A549 (cell line): ENCODE measurements at regions not wholly inside any gene's neighbourhood (a gene's known extent, or its start where the extent isn't known, plus 50 kb on each side); places are given as distances from the start of the nearest gene placed in this dataset.

Source experiments
- ATAC-seq, 2 experiments: fragments of 200-7000 bp in 1 of 2; fragments of >200 bp in 1 of 2; cut with Nextera tagmentation in 1 of 2; cut with Tn5 transposase in 1 of 2; 3 replicates each; pipeline versions ENCODE4 v1.8.0 to v1.9.1; 2018 to 2020; ENCODE audit warnings: mild to moderate bottlenecking in 1 of 2, moderate library complexity in 1 of 2
- CTCF ChIA-PET: fragments of 300-600 bp; sonication (Branson Sonifier 250); formaldehyde crosslinking; extraction: SDS; loops from one replicate; lab custom pipeline; 2021; ENCODE audit warnings: antibody characterized with exemption, inconsistent platforms; lab: Yijun Ruan, JAX
- POLR2A ChIA-PET: fragments of 350-600 bp; formaldehyde crosslinking; extraction: SDS; loops from one replicate; lab custom pipeline; 2021; ENCODE audit warnings: antibody characterized with exemption, inconsistent platforms; lab: Yijun Ruan, JAX
- DNase-seq, 2 experiments: peaks; one replicate each; pipeline versions ENCODE4 v3.0.0 to v3.0.0-alpha.2; 2011 to 2016; ENCODE audit warnings: low read depth in 1 of 2, low spot score in 1 of 2
- FAIRE-seq: peaks from 2 replicates; lab custom pipeline; 2011; peaks lifted over from hg19 to GRCh38; lab: Jason Lieb, UNC
- H3K27ac ChIP-seq, 2 experiments: fragments of >200 bp; sonication (Bioruptor Twin); formaldehyde crosslinking; 3 replicates each; pipeline ENCODE4 v1.5.1; 2016 to 2017
- H3K4me1 ChIP-seq: fragments of >200 bp; sonication (Bioruptor Twin); formaldehyde crosslinking; 3 replicates; pipeline ENCODE4 v1.6.1; 2016
- H3K4me2 ChIP-seq: fragments of >200 bp; sonication (Bioruptor Twin); formaldehyde crosslinking; 3 replicates; pipeline ENCODE4 v1.6.1; 2016
- H3K4me3 ChIP-seq: fragments of >200 bp; sonication (Bioruptor Twin); formaldehyde crosslinking; 3 replicates; pipeline ENCODE4 v1.5.1; 2016
- H3K9me3 ChIP-seq: fragments of >200 bp; sonication (Bioruptor Twin); formaldehyde crosslinking; 3 replicates; pipeline ENCODE4 v1.6.1; 2016
- ATOH8 ChIP-seq: fragments of 250-450 bp; sonication (Bioruptor Pico); IDR thresholded peaks from 2 replicates; pipeline ENCODE4 v1.5.0; 2020; ENCODE audit warnings: low read depth, mild to moderate bottlenecking, moderate library complexity
- BCL3 ChIP-seq: fragments of >200 bp; sonication (Bioruptor Twin); formaldehyde crosslinking; IDR thresholded peaks from 3 replicates; pipeline ENCODE4 v1.6.1; 2016
- BHLHE40 ChIP-seq: IDR thresholded peaks from 2 replicates; pipeline ENCODE4 v1.6.1; 2012; ENCODE audit warnings: low read depth, low read length, inconsistent platforms
- CBX2 ChIP-seq: fragments of 200-600 bp; sonication (generic); IDR thresholded peaks from 2 replicates; pipeline ENCODE4 v1.6.1; 2016; ENCODE audit warnings: low read depth, mild to moderate bottlenecking, borderline replicate concordance
- CBX8 ChIP-seq: fragments of 200-600 bp; sonication (generic); IDR thresholded peaks from 2 replicates; pipeline ENCODE4 v1.6.1; 2016
- CEBPB ChIP-seq, 2 experiments: fragments of >200 bp in 1 of 2; sonication (Bioruptor Twin) in 1 of 2; formaldehyde crosslinking in 1 of 2; IDR thresholded peaks; 2 replicates each; pipeline ENCODE4 v1.6.1; 2012 to 2016
- CHD2 ChIP-seq: fragments of 150-350 bp; IDR thresholded peaks from 2 replicates; pipeline ENCODE4 v1.6.1; 2014; ENCODE audit warnings: low read length; ENCODE audit not compliant: partially characterized antibody
- CHD4 ChIP-seq: fragments of 200-600 bp; sonication (generic); IDR thresholded peaks from 2 replicates; pipeline ENCODE4 v1.6.1; 2016; ENCODE audit warnings: antibody characterized with exemption, mild to moderate bottlenecking, borderline replicate concordance
- EHMT2 ChIP-seq: fragments of 200-600 bp; sonication (generic); IDR thresholded peaks from 2 replicates; pipeline ENCODE4 v1.6.1; 2016; ENCODE audit warnings: antibody characterized with exemption, low read depth, mild to moderate bottlenecking, moderate library complexity
- ESRRA ChIP-seq: fragments of 150-350 bp; IDR thresholded peaks from 2 replicates; pipeline ENCODE4 v1.6.1; 2014; ENCODE audit warnings: mild to moderate bottlenecking, low read length, borderline replicate concordance
- FOSL2 ChIP-seq, 2 experiments: fragments of 450-650 bp in 1 of 2; fragments of >200 bp in 1 of 2; sonication (Bioruptor Twin) in 1 of 2; formaldehyde crosslinking; IDR thresholded peaks; 2 replicates each; pipeline versions ENCODE4 v1.5.0 to v1.6.1; 2016 to 2020; ENCODE audit warnings: mild to moderate bottlenecking in 1 of 2, moderate library complexity in 1 of 2
- GATA3 ChIP-seq: IDR thresholded peaks from 2 replicates; pipeline ENCODE4 v1.6.1; 2012; ENCODE audit warnings: borderline replicate concordance
- HDAC2 ChIP-seq: fragments of 200-600 bp; sonication (generic); IDR thresholded peaks from 2 replicates; pipeline ENCODE4 v1.6.1; 2016
- HMGXB4 ChIP-seq: fragments of 250-450 bp; sonication (Bioruptor Pico); IDR thresholded peaks from 2 replicates; pipeline ENCODE4 v1.5.0; 2021; ENCODE audit warnings: mild to moderate bottlenecking, moderate library complexity, borderline replicate concordance
- HOXB13 ChIP-seq: fragments of 250-450 bp; sonication (Bioruptor Pico); IDR thresholded peaks from 2 replicates; pipeline ENCODE4 v1.5.0; 2020; ENCODE audit warnings: low read depth, mild to moderate bottlenecking, moderate library complexity
- HOXB5 ChIP-seq: fragments of 250-450 bp; sonication (Bioruptor Pico); IDR thresholded peaks from 2 replicates; pipeline ENCODE4 v1.5.0; 2020; ENCODE audit warnings: mild to moderate bottlenecking, moderate library complexity
- JUN ChIP-seq, 2 experiments: fragments of >200 bp; sonication (Bioruptor Twin); formaldehyde crosslinking; IDR thresholded peaks; 2 replicates in 1 of 2; 3 replicates in 1 of 2; pipeline ENCODE4 v1.6.1; 2016 to 2017
- JUNB ChIP-seq: fragments of >200 bp; sonication (Bioruptor Twin); formaldehyde crosslinking; IDR thresholded peaks from 2 replicates; pipeline ENCODE4 v1.6.1; 2016
- KDM1A ChIP-seq: fragments of 200-600 bp; sonication (generic); IDR thresholded peaks from 2 replicates; pipeline ENCODE4 v1.6.1; 2016; ENCODE audit warnings: low read depth, mild to moderate bottlenecking
- MAFK ChIP-seq: fragments of 450-650 bp; IDR thresholded peaks from 2 replicates; pipeline ENCODE4 v1.6.1; 2014; ENCODE audit not compliant: partially characterized antibody
- NFE2L2 ChIP-seq: fragments of 150-350 bp; conservative IDR thresholded peaks from 2 replicates; pipeline ENCODE4 v1.6.1; 2014; ENCODE audit warnings: low read length
- RARB ChIP-seq: fragments of 250-450 bp; sonication (Bioruptor Pico); IDR thresholded peaks from 2 replicates; pipeline ENCODE4 v1.8.0; 2021; ENCODE audit warnings: mild to moderate bottlenecking, moderate library complexity
- RFX5 ChIP-seq: fragments of 450-650 bp; IDR thresholded peaks from 2 replicates; pipeline ENCODE4 v1.7.1; 2014; ENCODE audit warnings: antibody characterized with exemption, mild to moderate bottlenecking, moderate library complexity
- RNF2 ChIP-seq: fragments of 200-600 bp; sonication (generic); IDR thresholded peaks from 2 replicates; pipeline ENCODE4 v1.6.1; 2016; ENCODE audit warnings: low read depth, mild to moderate bottlenecking, antibody characterized with exemption, moderate library complexity, borderline replicate concordance
- SMC3 ChIP-seq: fragments of >200 bp; sonication (Bioruptor Twin); formaldehyde crosslinking; IDR thresholded peaks from 3 replicates; pipeline ENCODE4 v1.6.1; 2018; ENCODE audit warnings: inconsistent platforms
- TFCP2L1 ChIP-seq: fragments of 250-450 bp; sonication (Bioruptor Pico); IDR thresholded peaks from 2 replicates; pipeline ENCODE4 v1.5.0; 2021; ENCODE audit warnings: mild to moderate bottlenecking
- ZC3H11A ChIP-seq: fragments of 450-650 bp; IDR thresholded peaks from 2 replicates; pipeline ENCODE4 v1.6.1; 2014; ENCODE audit warnings: antibody characterized with exemption, mild to moderate bottlenecking
- ZFP36 ChIP-seq: fragments of 450-650 bp; IDR thresholded peaks from 2 replicates; pipeline ENCODE4 v1.6.1; 2014; ENCODE audit warnings: borderline replicate concordance; ENCODE audit not compliant: partially characterized antibody
- ZSCAN20 ChIP-seq: fragments of 250-450 bp; sonication (Bioruptor Pico); IDR thresholded peaks from 2 replicates; pipeline ENCODE4 v1.8.0; 2022; ENCODE audit warnings: mild to moderate bottlenecking, moderate library complexity
- WGBS: methylation state at CpG from one replicate; pipeline ENCODE4 v1.1.6; 2017; ENCODE audit errors: missing lambda C conversion rate; 5-methylcytosine and 5-hydroxymethylcytosine counted together
- TF ChIP-seq, protein P1 (sequence below): fragments of >200 bp; sonication (Bioruptor Twin); formaldehyde crosslinking; IDR thresholded peaks from 2 replicates; pipeline ENCODE4 v1.6.1; 2016
- TF ChIP-seq, protein P2 (sequence below): IDR thresholded peaks from 2 replicates; pipeline ENCODE4 v1.6.1; 2012; ENCODE audit warnings: low read depth, borderline replicate concordance
- TF ChIP-seq, protein P3 (sequence below): IDR thresholded peaks from 2 replicates; pipeline ENCODE4 v1.6.1; 2012

DNA sequence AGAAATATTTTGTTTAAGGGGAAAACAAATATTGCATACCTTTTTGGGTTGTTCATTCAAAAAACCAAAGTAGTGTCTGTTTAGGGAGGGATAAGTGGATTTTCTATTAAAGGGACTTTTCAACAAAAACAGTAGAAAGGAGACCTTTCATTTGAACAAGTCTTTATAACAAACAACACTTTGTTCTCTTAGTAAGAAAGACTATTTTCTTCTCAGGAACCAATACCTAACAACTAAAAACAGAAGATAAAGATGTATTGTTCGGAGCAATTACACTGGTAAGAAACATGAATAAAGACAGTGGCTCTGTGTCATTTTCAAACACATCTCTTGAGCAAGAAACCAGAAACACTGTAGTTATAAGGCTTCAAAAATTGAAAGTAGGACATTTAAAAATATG is 1610.1 kb upstream of the PCDH20 start:
- no peak for TF ChIP-seq EHMT2
- TF ChIP-seq JUNB, result no peak
- WGBS, result 10% methylated on average over 1 of the region's 1 CpG
- no peaks in the 10 kb centered on the region for H3K4me1 ChIP-seq
- FAIRE-seq (no peak), DNase-seq (no peak), ATAC-seq (no peak)
- no peaks in the 10 kb centered on the region for H3K9me3 ChIP-seq
- POLR2A ChIA-PET, result no interaction called here
- CTCF ChIA-PET, result no interaction called here
- no peak overlapping the region for H3K4me2 ChIP-seq
- no peak overlapping the region for H3K27ac ChIP-seq
- H3K4me3 ChIP-seq, result no peak overlapping the region

GRCh38 chr13:63024458-63024857 is 1608.8 kb upstream of the PCDH20 start:
- Histone ChIP-seq H3K27ac (no peak overlapping the region), H3K4me2 (no peak overlapping the region), H3K4me3 (no peak overlapping the region), H3K4me1 (no peaks in the 10 kb centered on the region), H3K9me3 (no peaks in the 10 kb centered on the region)
- DNase-seq (no peak), FAIRE-seq (no peak), ATAC-seq (no peak)
- TF ChIP-seq, protein P1, sequence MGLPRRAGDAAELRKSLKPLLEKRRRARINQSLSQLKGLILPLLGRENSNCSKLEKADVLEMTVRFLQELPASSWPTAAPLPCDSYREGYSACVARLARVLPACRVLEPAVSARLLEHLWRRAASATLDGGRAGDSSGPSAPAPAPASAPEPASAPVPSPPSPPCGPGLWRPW, result no peak
- no peak for TF ChIP-seq GATA3
- TF ChIP-seq BCL3, result no peak
- no peak for TF ChIP-seq FOSL2 (IDR thresholded peaks at IDR 0.05)
- no peak for TF ChIP-seq FOSL2 (CRISPR knock-in tag; IDR thresholded peaks at IDR 0.05)
- TF ChIP-seq CEBPB (IDR thresholded peaks at IDR 0.05), result no peak
- TF ChIP-seq ZC3H11A, result no peak
- TF ChIP-seq ZFP36, result no peak
- no peak for TF ChIP-seq CHD2
- TF ChIP-seq, protein P2, sequence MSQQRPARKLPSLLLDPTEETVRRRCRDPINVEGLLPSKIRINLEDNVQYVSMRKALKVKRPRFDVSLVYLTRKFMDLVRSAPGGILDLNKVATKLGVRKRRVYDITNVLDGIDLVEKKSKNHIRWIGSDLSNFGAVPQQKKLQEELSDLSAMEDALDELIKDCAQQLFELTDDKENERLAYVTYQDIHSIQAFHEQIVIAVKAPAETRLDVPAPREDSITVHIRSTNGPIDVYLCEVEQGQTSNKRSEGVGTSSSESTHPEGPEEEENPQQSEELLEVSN, result no peak
- TF ChIP-seq HOXB13, result no peak
- TF ChIP-seq CBX8, result no peak
- no peak for TF ChIP-seq KDM1A
- 18% methylated on average over 3 of the region's 3 CpGs for WGBS
- CTCF ChIA-PET, result no interaction called here
- POLR2A ChIA-PET, result no interaction called here

DNA sequence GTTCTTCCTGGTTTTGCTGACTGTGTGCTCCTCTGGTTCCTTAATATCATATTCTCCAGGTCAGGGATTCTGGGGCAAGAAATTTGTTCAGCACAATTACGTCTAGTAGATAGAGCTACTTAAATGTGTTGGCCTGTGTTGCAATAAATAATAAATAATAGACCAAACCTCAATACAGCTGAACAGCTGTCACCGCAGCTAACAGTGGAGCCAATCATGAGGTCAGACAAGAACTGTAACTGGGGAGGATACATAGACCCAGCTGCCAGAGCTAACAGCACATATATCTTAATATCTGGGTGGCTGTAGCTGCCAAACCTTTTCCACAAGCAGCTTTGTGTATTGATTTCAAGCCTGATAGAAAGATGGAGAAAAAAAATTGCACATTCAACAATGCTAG is 1596.3 kb upstream of the PCDH20 start:
- 17% methylated on average over 2 of the region's 2 CpGs for WGBS

More for the DNA sequence above, 1596.3 kb upstream of the PCDH20 start:
- no peak for ATAC-seq
- ChIA-PET POLR2A (no interaction called here), CTCF (no interaction called here)
- Histone ChIP-seq H3K4me2 (no peak overlapping the region), H3K27ac (no peak overlapping the region), H3K4me1 (no peaks in the 10 kb centered on the region), H3K9me3 (no peaks in the 10 kb centered on the region; the same call in 2 of the 3 replicates), H3K4me3 (no peak overlapping the region)
- TF ChIP-seq ZSCAN20 (CRISPR knock-in tag) (no peak), TFCP2L1 (CRISPR knock-in tag) (no peak), HMGXB4 (no peak), ESRRA (no peak), BHLHE40 (no peak), HDAC2 (no peak), RFX5 (no peak), SMC3 (no peak), HOXB5 (CRISPR knock-in tag) (no peak), CHD4 (no peak), ATOH8 (no peak), RNF2 (no peak), RARB (CRISPR knock-in tag) (no peak), JUNB (no peak), MAFK (no peak), CBX2 (no peak), HOXB13 (no peak), JUN (IDR thresholded peaks at IDR 0.05) (no peak), NFE2L2 (no peak)
- TF ChIP-seq, protein P3, sequence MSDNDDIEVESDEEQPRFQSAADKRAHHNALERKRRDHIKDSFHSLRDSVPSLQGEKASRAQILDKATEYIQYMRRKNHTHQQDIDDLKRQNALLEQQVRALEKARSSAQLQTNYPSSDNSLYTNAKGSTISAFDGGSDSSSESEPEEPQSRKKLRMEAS, result no peak
- FAIRE-seq, result no peak
- DNase-seq, result no peak
